GM12865 (cell line): ENCODE measurements at regions not wholly inside any gene's neighbourhood (a gene's known extent, or its start where the extent isn't known, plus 50 kb on each side); places are given as distances from the start of the nearest gene placed in this dataset.
"Not testable (repeated sequence)": the region's sequence is repeated elsewhere in the genome, so short reads cannot be mapped to it uniquely, and the experiment has no call there.

Source experiments
- DNase-seq: peaks from one replicate; pipeline ENCODE4 v3.0.0; 2010; ENCODE audit warnings: low read depth
- H3K4me3 ChIP-seq: 2 replicates; pipeline ENCODE4 v1.5.1; 2011; ENCODE audit warnings: mild to moderate bottlenecking, low read depth, low read length, control low read depth
- CTCF ChIP-seq: IDR thresholded peaks from 2 replicates; pipeline ENCODE4 v1.5.1; 2011; ENCODE audit warnings: low read length, control low read depth, low read depth, inconsistent platforms; ENCODE audit not compliant: insufficient read depth; ENCODE audit errors: missing control alignments

GRCh38 chr12:34607520-34608195 lies 585.4 kb downstream of the ALG10 start:
- no peak overlapping the region for H3K4me3 ChIP-seq
- DNase-seq, result no peak
- no peak for TF ChIP-seq CTCF

GRCh38 chr12:34613988-34614387 lies 591.7 kb downstream of the ALG10 start:
- DNase-seq, H3K4me3 ChIP-seq: not testable (repeated sequence)

GRCh38 chr12:34625116-34625515 lies 602.8 kb downstream of the ALG10 start:
- peak; percentile 4 for DNase-seq
- TF ChIP-seq CTCF, result peak; percentile 18
- H3K4me3 ChIP-seq, result no peak overlapping the region

- TF ChIP-seq CTCF, result no peak
- no peak overlapping the region for H3K4me3 ChIP-seq
- no peak for DNase-seq
Measured at GRCh38 chr12:34626363-34627157, 604.3 kb downstream of the ALG10 start.
